SK-N-SH (cell line): ENCODE measurements at regions not wholly inside any gene's neighbourhood (a gene's known extent, or its start where the extent isn't known, plus 50 kb on each side); places are given as distances from the start of the nearest gene placed in this dataset.

Source experiments
- CTCF ChIA-PET: fragments of 300-600, 350-600 bp; formaldehyde crosslinking; extraction: SDS; loops from one replicate; lab custom pipeline; 2021; lab: Yijun Ruan, JAX
- POLR2A ChIA-PET: fragments of 350-600 bp; sonication (Branson Sonifier 250); formaldehyde crosslinking; extraction: SDS; loops from one replicate; lab custom pipeline; 2020; ENCODE audit warnings: antibody characterized with exemption, inconsistent platforms; lab: Yijun Ruan, JAX
- DNase-seq: peaks from one replicate; pipeline ENCODE4 v3.0.0; 2012
- H2AFZ ChIP-seq: fragments of 200-600 bp; sonication (generic); 2 replicates; pipeline ENCODE4 v1.8.1; 2016; ENCODE audit warnings: antibody characterized with exemption, mild to moderate bottlenecking, low read depth
- H3F3A ChIP-seq: fragments of 200-600 bp; sonication (generic); replicated peaks from 2 replicates; pipeline ENCODE3; 2016; ENCODE audit warnings: antibody characterized with exemption, mild to moderate bottlenecking; ENCODE audit not compliant: insufficient read depth
- H3K27ac ChIP-seq, 2 experiments: fragments of 200-500 bp in 1 of 2; fragments of 200-600 bp in 1 of 2; sonication (Bioruptor generic) in 1 of 2; sonication (generic), shearing (Covaris generic) in 1 of 2; 2 replicates each; pipeline versions ENCODE4 v1.5.1 to v1.6.1; 2014 to 2016; ENCODE audit warnings: low read depth in 2 of 2, inconsistent platforms in 1 of 2, low read length in 1 of 2, mild to moderate bottlenecking in 1 of 2, mixed read lengths in 1 of 2
- H3K27me3 ChIP-seq: fragments of 200-600 bp; sonication (generic), shearing (Covaris generic); 2 replicates; pipeline ENCODE4 v1.6.1; 2016; ENCODE audit warnings: mixed run types; ENCODE audit not compliant: insufficient read depth
- H3K36me3 ChIP-seq, 2 experiments: fragments of 200-500 bp in 1 of 2; fragments of 200-600 bp in 1 of 2; sonication (Bioruptor generic) in 1 of 2; sonication (generic) in 1 of 2; replicated peaks in 1 of 2; 2 replicates each; pipeline versions ENCODE3 to v1.5.1; 2014 to 2016; ENCODE audit warnings: low read length in 1 of 2, mild to moderate bottlenecking in 1 of 2; ENCODE audit not compliant: insufficient read depth in 2 of 2, control insufficient read depth in 1 of 2
- H3K4me1 ChIP-seq, 2 experiments: fragments of 200-500 bp in 1 of 2; fragments of 200-600 bp in 1 of 2; sonication (Bioruptor generic) in 1 of 2; sonication (generic), shearing (Covaris generic) in 1 of 2; 2 replicates each; pipeline versions ENCODE4 v1.5.1 to v1.6.1; 2014 to 2016; ENCODE audit warnings: low read depth in 1 of 2, low read length in 1 of 2, mixed run types in 1 of 2; ENCODE audit not compliant: insufficient read depth in 2 of 2, control insufficient read depth in 1 of 2
- H3K4me2 ChIP-seq: fragments of 200-600 bp; sonication (generic), shearing (Covaris generic); 2 replicates; pipeline ENCODE4 v1.6.1; 2017; ENCODE audit warnings: mixed run types
- H3K4me3 ChIP-seq, 2 experiments: fragments of 200-500 bp in 1 of 2; fragments of 200-600 bp in 1 of 2; sonication (Bioruptor generic) in 1 of 2; sonication (generic), shearing (Covaris generic) in 1 of 2; 2 replicates each; pipeline versions ENCODE4 v1.5.1 to v1.8.1; 2014 to 2016; ENCODE audit warnings: low read depth in 2 of 2, inconsistent platforms in 1 of 2, low read length in 1 of 2, mild to moderate bottlenecking in 1 of 2, mixed read lengths in 1 of 2, moderate library complexity in 1 of 2
- H3K79me2 ChIP-seq: fragments of 200-600 bp; sonication (generic); 2 replicates; pipeline ENCODE4 v1.8.1; 2017; ENCODE audit warnings: mild to moderate bottlenecking; ENCODE audit not compliant: insufficient read depth
- H3K9ac ChIP-seq: fragments of 200-600 bp; sonication (generic); 2 replicates; pipeline ENCODE4 v1.6.1; 2017; ENCODE audit warnings: mixed run types
- H3K9me2 ChIP-seq: fragments of 200-600 bp; sonication (generic); 2 replicates; pipeline ENCODE4 v1.6.1; 2017; ENCODE audit warnings: mixed run types
- H3K9me3 ChIP-seq: fragments of 200-600 bp; sonication (generic); 2 replicates; pipeline ENCODE4 v1.6.1; 2017; ENCODE audit warnings: mixed run types, mild to moderate bottlenecking, moderate library complexity
- H4K20me1 ChIP-seq: fragments of 200-600 bp; sonication (generic); 2 replicates; pipeline ENCODE4 v1.6.1; 2017; ENCODE audit warnings: mild to moderate bottlenecking, mixed run types; ENCODE audit not compliant: insufficient read depth
- CHD2 ChIP-seq: fragments of 150-350 bp; IDR thresholded peaks from 2 replicates; pipeline ENCODE4 v1.6.1; 2018; ENCODE audit warnings: low read length; ENCODE audit not compliant: partially characterized antibody
- CTCF ChIP-seq: fragments of 200-600 bp; sonication (generic); IDR thresholded peaks from 2 replicates; pipeline ENCODE4 v1.6.1; 2017; ENCODE audit warnings: antibody characterized with exemption, mild to moderate bottlenecking, moderate library complexity
- ELF1 ChIP-seq: IDR thresholded peaks from 2 replicates; pipeline ENCODE4 v1.4.0; 2012
- EP300 ChIP-seq, 2 experiments: IDR thresholded peaks; 2 replicates each; pipeline versions ENCODE4 v1.4.0 to v1.6.1; 2012; ENCODE audit warnings: borderline replicate concordance in 1 of 2, low read depth in 1 of 2, low read length in 1 of 2
- FOXJ3 ChIP-seq: sonication (generic); formaldehyde crosslinking; IDR thresholded peaks from 2 replicates; pipeline ENCODE4 v1.5.1; 2020; ENCODE audit warnings: mild to moderate bottlenecking, missing genetic modification reagents
- GATA2 ChIP-seq: sonication (generic); formaldehyde crosslinking; IDR thresholded peaks from 2 replicates; pipeline ENCODE4 v1.5.0; 2020; ENCODE audit warnings: mild to moderate bottlenecking, missing genetic modification reagents
- MXI1 ChIP-seq: IDR thresholded peaks from 2 replicates; pipeline ENCODE4 v1.6.1; 2012; ENCODE audit warnings: mild to moderate bottlenecking, low read depth, low read length, improper control_type of control experiment
- NFIC ChIP-seq: IDR thresholded peaks from 2 replicates; pipeline ENCODE4 v1.4.0; 2012; ENCODE audit warnings: borderline replicate concordance
- NRF1 ChIP-seq: IDR thresholded peaks from 2 replicates; pipeline ENCODE4 v1.6.1; 2012; ENCODE audit warnings: low read depth, mild to moderate bottlenecking, low read length
- POLR2AphosphoS5 ChIP-seq: IDR thresholded peaks from 2 replicates; pipeline ENCODE4 v1.6.1; 2012; ENCODE audit warnings: low read depth, low read length
- RCOR1 ChIP-seq: fragments of 150-350 bp; IDR thresholded peaks from 2 replicates; pipeline ENCODE4 v1.6.1; 2017; ENCODE audit warnings: antibody characterized with exemption, low read length
- RXRA ChIP-seq: IDR thresholded peaks from 2 replicates; pipeline ENCODE4 v1.4.0; 2012; ENCODE audit warnings: low read depth, mild to moderate bottlenecking, borderline replicate concordance
- SMC3 ChIP-seq: IDR thresholded peaks from 2 replicates; pipeline ENCODE4 v1.6.1; 2012; ENCODE audit warnings: low read depth, low read length, improper control_type of control experiment
- TAF1 ChIP-seq: IDR thresholded peaks from 2 replicates; pipeline ENCODE4 v1.6.1; 2012; ENCODE audit warnings: low read depth, mild to moderate bottlenecking, low read length, moderate library complexity, borderline replicate concordance
- TCF12 ChIP-seq: IDR thresholded peaks from 2 replicates; pipeline ENCODE4 v1.4.0; 2012
- TEAD4 ChIP-seq: IDR thresholded peaks from 2 replicates; pipeline ENCODE4 v1.4.0; 2012; ENCODE audit warnings: mild to moderate bottlenecking, borderline replicate concordance; ENCODE audit not compliant: insufficient read depth
- USF1 ChIP-seq: IDR thresholded peaks from 2 replicates; pipeline ENCODE4 v1.4.0; 2012; ENCODE audit warnings: low read depth, borderline replicate concordance
- USF2 ChIP-seq: fragments of 150-350 bp; IDR thresholded peaks from 2 replicates; pipeline ENCODE4 v1.6.1; 2017; ENCODE audit warnings: antibody characterized with exemption, low read length, low read depth, borderline replicate concordance
- ZBTB33 ChIP-seq: IDR thresholded peaks from 2 replicates; pipeline ENCODE4 v1.4.0; 2012; ENCODE audit warnings: low read depth, borderline replicate concordance
- WGBS: methylation state at CpG from one replicate; pipeline ENCODE4 v1.1.6; 2017; ENCODE audit warnings: low lambda C conversion rate; 5-methylcytosine and 5-hydroxymethylcytosine counted together
- TF ChIP-seq, protein P1 (sequence below): fragments of 150-350 bp; IDR thresholded peaks from 2 replicates; pipeline ENCODE4 v1.6.1; 2016; ENCODE audit warnings: mild to moderate bottlenecking, low read depth, low read length
- TF ChIP-seq, protein P2 (sequence below): IDR thresholded peaks from 2 replicates; pipeline ENCODE4; 2012

- TF ChIP-seq, protein P1, sequence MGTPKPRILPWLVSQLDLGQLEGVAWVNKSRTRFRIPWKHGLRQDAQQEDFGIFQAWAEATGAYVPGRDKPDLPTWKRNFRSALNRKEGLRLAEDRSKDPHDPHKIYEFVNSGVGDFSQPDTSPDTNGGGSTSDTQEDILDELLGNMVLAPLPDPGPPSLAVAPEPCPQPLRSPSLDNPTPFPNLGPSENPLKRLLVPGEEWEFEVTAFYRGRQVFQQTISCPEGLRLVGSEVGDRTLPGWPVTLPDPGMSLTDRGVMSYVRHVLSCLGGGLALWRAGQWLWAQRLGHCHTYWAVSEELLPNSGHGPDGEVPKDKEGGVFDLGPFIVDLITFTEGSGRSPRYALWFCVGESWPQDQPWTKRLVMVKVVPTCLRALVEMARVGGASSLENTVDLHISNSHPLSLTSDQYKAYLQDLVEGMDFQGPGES = no peak
- TF ChIP-seq USF1 = no peak
These were observed 841.5 kb downstream of the SLC16A7 start (continued) for GRCh38 chr12:60437297-60437696.

DNA sequence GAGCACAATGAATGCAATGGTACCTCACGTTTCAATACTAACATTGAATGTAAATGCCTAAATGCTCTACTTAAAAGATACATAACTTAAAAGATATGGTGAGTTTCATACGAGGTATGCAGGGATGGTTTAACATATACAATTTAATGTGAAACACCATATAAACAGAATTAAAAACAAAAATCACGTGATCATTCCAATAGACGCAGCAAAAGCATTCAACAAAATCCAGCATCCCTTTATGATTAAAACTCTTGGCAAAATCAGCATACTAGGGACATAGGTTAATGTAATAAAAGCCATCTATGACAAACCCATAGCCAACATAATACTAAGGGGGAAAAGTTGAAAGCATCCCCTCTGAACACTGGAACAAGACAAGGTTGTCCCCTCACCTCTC is 845.7 kb downstream of the SLC16A7 start:
- Histone ChIP-seq H3K4me3 (no peak overlapping the region), H4K20me1 (no peaks in the 10 kb centered on the region), H3K79me2 (no peaks in the 10 kb centered on the region), H3K9me3 (no peaks in the 10 kb centered on the region), H3F3A (no peaks in the 10 kb centered on the region), H3K36me3 (no peaks in the 10 kb centered on the region), H3K9ac (no peak overlapping the region), H3K4me2 (no peak overlapping the region), H3K27ac (no peak overlapping the region), H3K9me2 (no peaks in the 10 kb centered on the region), H3K4me1 (no peaks in the 10 kb centered on the region), H2AFZ (no peak overlapping the region), H3K27me3 (no peaks in the 10 kb centered on the region)
- DNase-seq = no peak
- 7% methylated on average over 4 of the region's 4 CpGs for WGBS
- CTCF ChIA-PET = interaction anchor here (0.9 kb wide), 1 partner anchor 10 kb away, joined by 3 read pairs; no protein-coding TSS in a partner anchor
- POLR2A ChIA-PET = no interaction called here
- TF ChIP-seq, protein P1 = no peak
- TF ChIP-seq RXRA (no peak), TCF12 (no peak), CHD2 (no peak), NRF1 (no peak), POLR2AphosphoS5 (no peak), SMC3 (no peak), TEAD4 (no peak), MXI1 (no peak), TAF1 (no peak), RCOR1 (no peak), NFIC (no peak), CTCF (no peak), GATA2 (CRISPR knock-in tag) (no peak), FOXJ3 (CRISPR knock-in tag) (no peak), ZBTB33 (no peak), ELF1 (no peak), EP300 (IDR thresholded peaks at IDR 0.05; ENCODE audit: borderline replicate concordance in 1 of 2, low read depth in 1 of 2, low read length in 1 of 2) (no peak), USF2 (no peak)
- TF ChIP-seq, protein P2, sequence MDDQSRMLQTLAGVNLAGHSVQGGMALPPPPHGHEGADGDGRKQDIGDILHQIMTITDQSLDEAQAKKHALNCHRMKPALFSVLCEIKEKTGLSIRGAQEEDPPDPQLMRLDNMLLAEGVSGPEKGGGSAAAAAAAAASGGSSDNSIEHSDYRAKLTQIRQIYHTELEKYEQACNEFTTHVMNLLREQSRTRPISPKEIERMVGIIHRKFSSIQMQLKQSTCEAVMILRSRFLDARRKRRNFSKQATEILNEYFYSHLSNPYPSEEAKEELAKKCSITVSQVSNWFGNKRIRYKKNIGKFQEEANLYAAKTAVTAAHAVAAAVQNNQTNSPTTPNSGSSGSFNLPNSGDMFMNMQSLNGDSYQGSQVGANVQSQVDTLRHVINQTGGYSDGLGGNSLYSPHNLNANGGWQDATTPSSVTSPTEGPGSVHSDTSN = no peak
